HEK293 (cell line): ENCODE measurements at regions not wholly inside any gene's neighbourhood (a gene's known extent, or its start where the extent isn't known, plus 50 kb on each side); places are given as distances from the start of the nearest gene placed in this dataset.
"Not testable (repeated sequence)": the region's sequence is repeated elsewhere in the genome, so short reads cannot be mapped to it uniquely, and the experiment has no call there.

Experiments
- CTCF ChIP-seq: fragments of 450-650 bp; formaldehyde crosslinking; IDR thresholded peaks from 2 replicates; pipeline ENCODE4 v1.5.1; 2016; ENCODE audit warnings: missing biosample characterization, missing genetic modification characterization
- HIC1 ChIP-seq: fragments of 450-650 bp; formaldehyde crosslinking; IDR thresholded peaks from 2 replicates; pipeline ENCODE4 v1.5.1; 2016; ENCODE audit warnings: missing biosample characterization, missing genetic modification characterization
- PRDM10 ChIP-seq: fragments of 450-650 bp; formaldehyde crosslinking; IDR thresholded peaks from 2 replicates; pipeline ENCODE4 v1.5.1; 2016; ENCODE audit warnings: missing biosample characterization, missing genetic modification characterization
- REST ChIP-seq: fragments of 450-650 bp; formaldehyde crosslinking; IDR thresholded peaks from 2 replicates; pipeline ENCODE4 v1.5.1; 2016; ENCODE audit warnings: missing biosample characterization, missing genetic modification characterization
- SETDB1 ChIP-seq: IDR thresholded peaks from one replicate; pipeline ENCODE4 v1.6.1; 2017; ENCODE audit warnings: mild to moderate bottlenecking, low read length, moderate library complexity, mixed read lengths; ENCODE audit not compliant: insufficient read length
- TCF7L2 ChIP-seq: IDR thresholded peaks from 2 replicates; pipeline ENCODE4 v1.6.1; 2011; ENCODE audit warnings: low read depth, mild to moderate bottlenecking, inconsistent platforms, low read length, moderate library complexity, borderline replicate concordance
- ZBTB11 ChIP-seq: fragments of 450-650 bp; formaldehyde crosslinking; conservative IDR thresholded peaks from 2 replicates; pipeline ENCODE4 v1.5.1; 2016; ENCODE audit warnings: low read depth, missing biosample characterization, missing genetic modification characterization
- ZBTB26 ChIP-seq: fragments of 450-650 bp; formaldehyde crosslinking; optimal IDR thresholded peaks from 2 replicates; pipeline ENCODE3; 2016; ENCODE audit warnings: missing biosample characterization, mild to moderate bottlenecking, missing genetic modification characterization
- ZFP3 ChIP-seq: fragments of 450-650 bp; formaldehyde crosslinking; IDR thresholded peaks from 2 replicates; pipeline ENCODE4 v1.5.1; 2016; ENCODE audit warnings: low read depth, missing biosample characterization, missing genetic modification characterization
- ZNF140 ChIP-seq: fragments of 450-650 bp; formaldehyde crosslinking; IDR thresholded peaks from 2 replicates; pipeline ENCODE4 v1.5.1; 2016; ENCODE audit warnings: missing biosample characterization, missing genetic modification characterization
- ZNF335 ChIP-seq: fragments of 450-650 bp; formaldehyde crosslinking; conservative IDR thresholded peaks from 2 replicates; pipeline ENCODE4 v1.5.1; 2016; ENCODE audit warnings: missing biosample characterization, missing genetic modification characterization
- ZNF426 ChIP-seq: fragments of 450-650 bp; formaldehyde crosslinking; IDR thresholded peaks from 2 replicates; pipeline ENCODE4 v1.5.1; 2017; ENCODE audit warnings: missing biosample characterization, missing genetic modification characterization, mild to moderate bottlenecking, inconsistent platforms, moderate library complexity
- ZNF785 ChIP-seq: fragments of 450-650 bp; formaldehyde crosslinking; IDR thresholded peaks from 2 replicates; pipeline ENCODE4 v1.5.1; 2016; ENCODE audit warnings: missing biosample characterization, missing genetic modification characterization
- ZSCAN5A ChIP-seq: fragments of 450-650 bp; formaldehyde crosslinking; IDR thresholded peaks from 2 replicates; pipeline ENCODE4 v1.5.1; 2016; ENCODE audit warnings: missing biosample characterization, missing genetic modification characterization

- TF ChIP-seq CTCF; ZBTB26 (tag by site-specific recombination); ZBTB11; ZFP3 (tag by site-specific recombination); ZNF785 (tag by site-specific recombination); ZNF140; ZNF426 (tag by site-specific recombination); SETDB1; REST; ZNF335; PRDM10 (tag by site-specific recombination); ZSCAN5A (tag by site-specific recombination); HIC1; TCF7L2: not testable (repeated sequence)
These were observed 197.0 kb downstream of the SLCO4C1 start for GRCh38 chr5:102099083-102099482.
